Uterus (tissue), 3 donors: ENCODE measurements at regions not wholly inside any gene's neighbourhood (a gene's known extent, or its start where the extent isn't known, plus 50 kb on each side); places are given as distances from the start of the nearest gene placed in this dataset.
"Not testable (repeated sequence)": the region's sequence is repeated elsewhere in the genome, so short reads cannot be mapped to it uniquely, and the experiment has no call there.

ENCODE experiments used
- DNase-seq, 2 donors: peaks; one replicate each; pipeline ENCODE4 v3.0.0-alpha.2; 2019 to 2020
- H3K27ac ChIP-seq, 2 donors: fragments of 200-600 bp; sonication (generic); 1 replicate in 1 of 2; 2 replicates in 1 of 2; pipeline ENCODE4 v1.5.1; 2016 to 2018
- H3K27me3 ChIP-seq, 2 donors: fragments of 200-600 bp; sonication (generic); one replicate each; pipeline ENCODE4 v1.5.1; 2018 to 2019; ENCODE audit warnings: control low read depth in 1 of 2
- H3K36me3 ChIP-seq, 2 donors: fragments of 200-600 bp; sonication (generic); one replicate each; pipeline ENCODE4 v1.5.1; 2019; ENCODE audit warnings: control low read depth in 1 of 2
- H3K4me1 ChIP-seq, 2 donors: fragments of 200-600 bp; sonication (generic); one replicate each; pipeline ENCODE4 v1.5.1; 2018 to 2019; ENCODE audit warnings: control low read depth in 1 of 2
- H3K4me3 ChIP-seq, 2 donors: fragments of 200-600 bp; sonication (generic); 1 replicate in 1 of 2; 2 replicates in 1 of 2; pipeline ENCODE4 v1.5.1; 2018 to 2019; ENCODE audit warnings: mild to moderate bottlenecking in 1 of 2
- H3K9me3 ChIP-seq, 2 donors: fragments of 200-600 bp; sonication (generic); one replicate each; pipeline ENCODE4 v1.5.1; 2019; ENCODE audit warnings: control low read depth in 1 of 2
- POLR2A ChIP-seq, 2 donors: fragments of 450-650 bp; IDR thresholded peaks; one replicate each; pipeline ENCODE4 v1.6.1; 2016; ENCODE audit warnings: antibody characterized with exemption in 2 of 2, mild to moderate bottlenecking in 1 of 2, moderate library complexity in 1 of 2
- intact Hi-C: fragments of 100-400 bp; cut with DNase I; formaldehyde crosslinking; loops from one replicate; pipeline ENCODE4 v1.15.1; 2023; ENCODE audit warnings: low total_unique reads
- TF ChIP-seq, protein P1 (sequence below), 4 experiments: fragments of 200-600 bp in 2 of 4; fragments of 450-650 bp in 2 of 4; sonication (generic) in 2 of 4; IDR thresholded peaks; one replicate each; pipeline ENCODE4 v1.5.1; 2016 to 2019; ENCODE audit warnings: antibody characterized with exemption in 4 of 4, mild to moderate bottlenecking in 2 of 4, moderate library complexity in 1 of 4
- donor health status: DM: yes; HTN: yes; CAD: no.

DNA sequence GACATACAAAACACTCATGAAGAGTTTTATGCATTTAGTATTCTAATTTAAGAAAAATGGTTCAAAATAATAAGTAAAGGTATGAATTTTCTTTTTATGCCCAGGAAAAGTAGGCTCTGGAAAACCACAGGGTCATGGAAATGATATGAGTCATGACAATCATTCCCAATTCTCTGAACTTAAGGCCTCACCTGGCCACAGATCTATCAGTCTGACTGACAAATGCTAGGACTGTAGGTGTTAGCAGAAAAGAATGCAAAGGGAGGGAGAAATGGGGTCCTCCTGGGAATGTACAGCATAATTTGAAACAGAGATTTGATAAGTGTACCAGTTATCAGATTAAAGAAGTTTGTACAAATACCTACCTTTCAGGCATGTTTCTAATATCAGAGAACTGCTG, 270.5 kb upstream of the ARSJ start:
- DNase-seq = no peak

DNA sequence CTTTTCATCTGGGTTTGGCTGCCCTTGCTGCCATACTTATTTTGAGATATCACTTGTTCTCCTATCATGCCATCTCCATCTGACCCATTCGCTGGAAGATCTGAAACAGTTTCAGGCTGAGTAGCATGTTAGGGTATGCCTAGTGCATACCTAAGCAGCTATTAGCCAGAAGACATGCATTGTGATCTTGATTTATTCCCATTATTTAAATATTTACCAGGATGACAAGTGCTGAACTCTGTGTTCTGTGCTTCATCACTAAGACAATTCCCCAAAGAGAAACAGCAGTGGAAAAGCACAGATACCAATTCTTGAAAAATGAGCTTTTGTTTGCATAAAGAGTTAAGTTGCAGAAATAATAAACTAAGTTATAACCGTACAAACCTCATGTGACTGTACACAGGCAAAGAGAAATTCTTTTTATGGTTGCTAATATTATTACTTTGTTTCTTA, 271.0 kb upstream of the ARSJ start:
- Histone ChIP-seq H3K27ac (no peak overlapping the region), H3K9me3 (no peaks in the 10 kb centered on the region), H3K36me3 (no peaks in the 10 kb centered on the region), H3K27me3 (no peaks in the 10 kb centered on the region), H3K4me3 (no peak overlapping the region), H3K4me1 (no peaks in the 10 kb centered on the region)
- no peak for DNase-seq
- intact Hi-C loops = no loop called here
- TF ChIP-seq, protein P1, sequence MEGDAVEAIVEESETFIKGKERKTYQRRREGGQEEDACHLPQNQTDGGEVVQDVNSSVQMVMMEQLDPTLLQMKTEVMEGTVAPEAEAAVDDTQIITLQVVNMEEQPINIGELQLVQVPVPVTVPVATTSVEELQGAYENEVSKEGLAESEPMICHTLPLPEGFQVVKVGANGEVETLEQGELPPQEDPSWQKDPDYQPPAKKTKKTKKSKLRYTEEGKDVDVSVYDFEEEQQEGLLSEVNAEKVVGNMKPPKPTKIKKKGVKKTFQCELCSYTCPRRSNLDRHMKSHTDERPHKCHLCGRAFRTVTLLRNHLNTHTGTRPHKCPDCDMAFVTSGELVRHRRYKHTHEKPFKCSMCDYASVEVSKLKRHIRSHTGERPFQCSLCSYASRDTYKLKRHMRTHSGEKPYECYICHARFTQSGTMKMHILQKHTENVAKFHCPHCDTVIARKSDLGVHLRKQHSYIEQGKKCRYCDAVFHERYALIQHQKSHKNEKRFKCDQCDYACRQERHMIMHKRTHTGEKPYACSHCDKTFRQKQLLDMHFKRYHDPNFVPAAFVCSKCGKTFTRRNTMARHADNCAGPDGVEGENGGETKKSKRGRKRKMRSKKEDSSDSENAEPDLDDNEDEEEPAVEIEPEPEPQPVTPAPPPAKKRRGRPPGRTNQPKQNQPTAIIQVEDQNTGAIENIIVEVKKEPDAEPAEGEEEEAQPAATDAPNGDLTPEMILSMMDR (IDR thresholded peaks at IDR 0.05) = no peak
- no peak for TF ChIP-seq POLR2A (IDR thresholded peaks at IDR 0.05)

More for the DNA sequence above, 270.5 kb upstream of the ARSJ start:
- Histone ChIP-seq H3K27ac (no peak overlapping the region), H3K4me1 (no peaks in the 10 kb centered on the region), H3K27me3 (no peaks in the 10 kb centered on the region), H3K4me3 (no peak overlapping the region), H3K9me3 (no peaks in the 10 kb centered on the region), H3K36me3 (no peaks in the 10 kb centered on the region)
- intact Hi-C loops = no loop called here
- TF ChIP-seq, protein P1 (IDR thresholded peaks at IDR 0.05) = no peak
- TF ChIP-seq POLR2A (IDR thresholded peaks at IDR 0.05) = no peak

DNA sequence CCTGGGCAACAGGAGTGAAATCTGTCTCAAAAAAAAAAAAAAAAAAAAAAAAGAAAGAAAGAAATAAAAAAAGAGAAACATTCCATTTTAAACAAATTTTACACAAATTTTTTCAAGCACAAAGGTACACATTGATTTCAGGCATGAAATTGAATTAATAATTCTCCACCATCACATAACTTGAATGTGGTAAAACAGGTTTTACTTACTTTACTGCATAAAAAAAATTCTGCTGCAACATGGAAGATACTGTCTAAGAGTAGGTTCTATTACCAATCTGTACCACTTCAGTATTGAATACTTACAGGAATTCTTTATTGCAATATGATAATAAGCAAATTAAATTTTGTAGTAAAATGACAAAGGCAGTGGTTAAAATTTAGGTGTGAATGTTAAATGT, 271.6 kb upstream of the ARSJ start:
- Histone ChIP-seq H3K27me3 (no peaks in the 10 kb centered on the region), H3K36me3 (no peaks in the 10 kb centered on the region), H3K27ac (no peak overlapping the region), H3K4me3 (no peak overlapping the region), H3K9me3 (no peaks in the 10 kb centered on the region), H3K4me1 (no peaks in the 10 kb centered on the region)
- DNase-seq = no peak
- intact Hi-C loops = no loop called here
- TF ChIP-seq, protein P1 (IDR thresholded peaks at IDR 0.05) = no peak
- TF ChIP-seq POLR2A (IDR thresholded peaks at IDR 0.05) = no peak

DNA sequence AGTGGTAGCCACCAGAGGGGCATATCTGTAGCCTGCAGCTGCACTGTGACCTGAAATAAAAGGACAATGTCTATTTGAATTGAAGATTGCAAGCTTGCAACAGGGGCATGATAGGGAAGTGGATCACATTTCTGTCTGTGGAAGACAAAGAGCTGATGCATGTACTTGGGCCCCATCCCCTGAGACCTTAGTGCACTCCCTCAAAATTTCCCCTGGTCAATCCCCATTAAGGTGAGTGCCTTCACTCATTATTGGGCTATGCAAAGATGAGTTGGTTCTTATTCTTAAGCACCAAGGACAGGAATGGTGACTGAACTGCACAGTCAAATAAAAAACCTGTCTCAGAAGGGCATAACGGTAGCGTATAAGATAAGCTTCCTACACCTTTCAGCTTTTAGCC, 273.1 kb upstream of the ARSJ start:
- H3K27me3 ChIP-seq = no peaks in the 10 kb centered on the region

DNA sequence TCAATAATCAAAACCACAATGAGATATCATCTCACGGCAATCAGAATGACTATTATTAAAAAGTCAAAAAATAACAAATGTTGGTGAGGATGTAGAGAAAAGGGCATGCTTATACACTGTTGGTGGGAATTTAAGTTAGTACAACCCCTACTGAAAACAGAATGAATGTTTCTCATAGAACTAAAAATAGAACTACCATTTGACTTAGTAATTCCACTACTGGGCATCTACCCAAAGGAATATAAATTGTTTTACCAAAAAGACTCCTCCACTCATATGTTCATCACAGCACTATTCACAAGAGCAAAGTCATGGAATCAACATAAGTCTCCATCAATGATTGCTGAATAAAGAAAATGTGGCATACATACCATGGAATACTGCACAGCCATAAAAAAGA, 278.1 kb upstream of the ARSJ start:
- Histone ChIP-seq H3K27ac (no peak overlapping the region), H3K9me3 (no peaks in the 10 kb centered on the region), H3K36me3 (no peaks in the 10 kb centered on the region), H3K27me3 (no peaks in the 10 kb centered on the region), H3K4me3 (no peak overlapping the region), H3K4me1 (no peaks in the 10 kb centered on the region)
- TF ChIP-seq, protein P1 (IDR thresholded peaks at IDR 0.05) = no peak
- TF ChIP-seq POLR2A (IDR thresholded peaks at IDR 0.05) = no peak
- DNase-seq = no peak
- intact Hi-C loops = no loop called here

More for the DNA sequence above, 273.1 kb upstream of the ARSJ start:
- Histone ChIP-seq H3K36me3 (no peaks in the 10 kb centered on the region), H3K27ac (no peak overlapping the region), H3K4me3 (no peak overlapping the region), H3K4me1 (no peaks in the 10 kb centered on the region), H3K9me3 (no peaks in the 10 kb centered on the region)
- intact Hi-C loops = no loop called here
- DNase-seq = no peak
- no peak for TF ChIP-seq POLR2A (IDR thresholded peaks at IDR 0.05)
- TF ChIP-seq, protein P1 (IDR thresholded peaks at IDR 0.05) = no peak

DNA sequence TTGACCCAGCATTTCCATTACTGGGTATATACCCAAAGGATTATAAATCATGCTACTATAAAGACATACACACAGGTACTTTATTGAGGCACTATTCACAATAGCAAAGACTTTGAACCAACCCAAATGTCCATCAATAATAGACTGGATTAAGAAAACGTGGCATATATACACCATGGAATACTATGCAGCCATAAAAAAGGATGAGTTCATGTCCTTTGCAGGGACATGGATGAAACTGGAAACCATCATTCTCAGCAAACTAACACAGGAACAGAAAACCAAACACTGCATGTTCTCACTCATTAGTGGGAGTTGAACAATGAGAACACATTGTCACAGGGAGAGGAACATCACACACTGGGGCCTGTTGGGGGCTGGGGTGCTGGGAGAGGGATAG, 283.0 kb upstream of the ARSJ start:
- H3K27ac ChIP-seq, intact Hi-C loops, DNase-seq, H3K36me3 ChIP-seq, H3K9me3 ChIP-seq, H3K4me3 ChIP-seq, H3K4me1 ChIP-seq, H3K27me3 ChIP-seq: not testable (repeated sequence)
